IMR-90 (cell line): ENCODE measurements at regions not wholly inside any gene's neighbourhood (a gene's known extent, or its start where the extent isn't known, plus 50 kb on each side); places are given as distances from the start of the nearest gene placed in this dataset.

ENCODE experiments used
- ATAC-seq: fragments of 200-7000 bp; cut with Tn5 transposase; 2 replicates; pipeline ENCODE4 v1.9.1; 2020; ENCODE audit warnings: low read depth, mild to moderate bottlenecking, moderate library complexity
- BruUV-seq: library from RNA; stranded (reverse); fragments of 400-500 nt; replicated peaks from 2 replicates; lab custom pipeline; 2021; lab: Mats Ljungman, UMichigan
- CTCF ChIA-PET: fragments of 300-600 bp; formaldehyde crosslinking; extraction: SDS; loops from one replicate; lab custom pipeline; 2021; ENCODE audit warnings: antibody characterized with exemption; lab: Yijun Ruan, JAX
- POLR2A ChIA-PET: fragments of 300-600 bp; sonication (Branson Sonifier 250); formaldehyde crosslinking; loops from one replicate; lab custom pipeline; 2022; ENCODE audit warnings: antibody characterized with exemption; ENCODE audit not compliant: unreplicated experiment; lab: Charles Lee
- DNase-seq: peaks from one replicate; pipeline ENCODE4 v3.0.0; 2013
- H2AFZ ChIP-seq: replicated peaks from 2 replicates; pipeline ENCODE3; 2013; ENCODE audit warnings: low read length, mild to moderate bottlenecking; ENCODE audit not compliant: poor library complexity
- H2AK5ac ChIP-seq: 2 replicates; pipeline ENCODE4 v1.6.1; 2013; ENCODE audit warnings: low read depth, low read length, inconsistent platforms
- H2AK9ac ChIP-seq: replicated peaks from 2 replicates; pipeline ENCODE3; 2013; ENCODE audit warnings: mild to moderate bottlenecking, low read depth, low read length, moderate library complexity; ENCODE audit not compliant: poor library complexity
- H2BK120ac ChIP-seq: 2 replicates; pipeline ENCODE4 v1.6.1; 2013; ENCODE audit warnings: low read depth, low read length, inconsistent platforms
- H2BK15ac ChIP-seq: 3 replicates; pipeline ENCODE4 v1.6.1; 2013; ENCODE audit warnings: low read depth, low read length, inconsistent platforms
- H2BK20ac ChIP-seq: 2 replicates; pipeline ENCODE4 v1.6.1; 2013; ENCODE audit warnings: low read depth, mild to moderate bottlenecking, inconsistent platforms, low read length, moderate library complexity
- H2BK5ac ChIP-seq: 2 replicates; pipeline ENCODE4 v1.6.1; 2013; ENCODE audit warnings: mild to moderate bottlenecking, low read depth, low read length, inconsistent platforms; ENCODE audit not compliant: poor library complexity, severe bottlenecking
- H3K14ac ChIP-seq: replicated peaks from 2 replicates; pipeline ENCODE4 v1.6.1; 2013; ENCODE audit warnings: low read depth, low read length, inconsistent platforms
- H3K18ac ChIP-seq: 2 replicates; pipeline ENCODE4 v1.6.1; 2013; ENCODE audit warnings: low read depth, low read length, control low read depth
- H3K23ac ChIP-seq: 2 replicates; pipeline ENCODE4 v1.6.1; 2013; ENCODE audit warnings: low read depth, low read length, inconsistent platforms
- H3K27ac ChIP-seq: 2 replicates; pipeline ENCODE4 v1.5.1; 2013; ENCODE audit warnings: mild to moderate bottlenecking, control low read depth, low read length; ENCODE audit not compliant: insufficient read depth
- H3K27me3 ChIP-seq: 2 replicates; pipeline ENCODE4 v1.6.1; 2013; ENCODE audit warnings: low read length; ENCODE audit not compliant: control insufficient read depth, insufficient read depth
- H3K36me3 ChIP-seq: 2 replicates; pipeline ENCODE4 v1.6.1; 2013; ENCODE audit warnings: low read length, mixed read lengths; ENCODE audit not compliant: control insufficient read depth, insufficient read depth
- H3K4ac ChIP-seq: 2 replicates; pipeline ENCODE4 v1.6.1; 2013; ENCODE audit warnings: low read depth, low read length, inconsistent platforms
- H3K4me1 ChIP-seq: 2 replicates; pipeline ENCODE4 v1.6.1; 2013; ENCODE audit warnings: low read length, mixed read lengths; ENCODE audit not compliant: control insufficient read depth, insufficient read depth
- H3K4me2 ChIP-seq: 2 replicates; pipeline ENCODE4 v1.6.1; 2013; ENCODE audit warnings: low read depth, mild to moderate bottlenecking, control low read depth, low read length, moderate library complexity
- H3K4me3 ChIP-seq: 2 replicates; pipeline ENCODE4 v1.5.1; 2013; ENCODE audit warnings: low read depth, mild to moderate bottlenecking, control low read depth, low read length, moderate library complexity; ENCODE audit not compliant: insufficient read depth
- H3K56ac ChIP-seq: 2 replicates; pipeline ENCODE4 v1.6.1; 2013; ENCODE audit warnings: low read length, inconsistent platforms; ENCODE audit not compliant: insufficient read depth; ENCODE audit errors: extremely low read depth
- H3K79me1 ChIP-seq, 2 experiments: 2 replicates each; pipeline ENCODE4 v1.6.1; 2013; ENCODE audit warnings: low read length in 2 of 2, inconsistent platforms in 1 of 2, low read depth in 1 of 2
- H3K9ac ChIP-seq: 2 replicates; pipeline ENCODE4 v1.6.1; 2013; ENCODE audit warnings: low read depth, low read length, control low read depth
- H3K9me1 ChIP-seq: 2 replicates; pipeline ENCODE4 v1.6.1; 2013; ENCODE audit warnings: low read length, inconsistent platforms; ENCODE audit not compliant: insufficient read depth
- H3K9me3 ChIP-seq: 2 replicates; pipeline ENCODE4 v1.6.1; 2013; ENCODE audit warnings: low read length; ENCODE audit not compliant: control insufficient read depth, insufficient read depth
- H4K20me1 ChIP-seq: 2 replicates; pipeline ENCODE4 v1.6.1; 2013; ENCODE audit warnings: low read length, inconsistent platforms; ENCODE audit not compliant: insufficient read depth
- H4K5ac ChIP-seq: 2 replicates; pipeline ENCODE4 v1.6.1; 2013; ENCODE audit warnings: mild to moderate bottlenecking, low read depth, low read length, control low read depth
- H4K8ac ChIP-seq, 2 experiments: 2 replicates each; pipeline ENCODE4 v1.6.1; 2013; ENCODE audit warnings: low read depth in 2 of 2, low read length in 2 of 2, control low read depth in 1 of 2, inconsistent platforms in 1 of 2
- H4K91ac ChIP-seq: 2 replicates; pipeline ENCODE4 v1.6.1; 2013; ENCODE audit warnings: low read depth, low read length, inconsistent platforms; ENCODE audit not compliant: insufficient read depth
- CHD1 ChIP-seq: IDR thresholded peaks from 2 replicates; pipeline ENCODE4 v1.6.1; 2012; ENCODE audit warnings: low read depth, low read length, improper control_type of control experiment
- NFE2L2 ChIP-seq: fragments of 150-350 bp; IDR thresholded peaks from 2 replicates; pipeline ENCODE4 v1.6.1; 2016; ENCODE audit warnings: low read depth, mild to moderate bottlenecking, low read length
- RFX5 ChIP-seq: IDR thresholded peaks from 2 replicates; pipeline ENCODE4 v1.8.0; 2012; ENCODE audit warnings: low read depth, mild to moderate bottlenecking, low read length, moderate library complexity
- WGBS, 2 experiments: methylation state at CpG; one replicate each; pipeline versions ENCODE4 v1.1.5 to v1.1.7; 2013; ENCODE audit warnings: missing lambda C conversion rate in 2 of 2; ENCODE audit not compliant: insufficient read length in 1 of 2; ENCODE audit errors: extremely low coverage in 2 of 2; 5-methylcytosine and 5-hydroxymethylcytosine counted together
- dilution Hi-C: fragments of 300-500 bp; cut with HindIII; formaldehyde crosslinking; loops from one replicate; pipeline ENCODE4 v1.14.3; 2018; ENCODE audit warnings: low sequenced_read_pairs; ENCODE audit not compliant: unreplicated experiment
- in situ Hi-C: fragments of 300-500 bp; cut with MboI; formaldehyde crosslinking; loops from 3 replicates; pipeline ENCODE4 v1.14.3; 2019; ENCODE audit warnings: low sequenced_read_pairs, inconsistent platforms, mixed read lengths
- intact Hi-C: fragments of 100-400 bp; cut with micrococcal nuclease; formaldehyde crosslinking; loops from 2 replicates; pipeline ENCODE4 v1.10.0; 2022
- TF ChIP-seq, protein P1 (sequence below): fragments of 150-350 bp; IDR thresholded peaks from 2 replicates; pipeline ENCODE4 v1.6.1; 2016; ENCODE audit warnings: low read depth, mild to moderate bottlenecking, low read length, moderate library complexity, borderline replicate concordance

- no peak overlapping the region for H2AFZ ChIP-seq
- H3K27me3 ChIP-seq, result no peaks in the 10 kb centered on the region; the same call in 1 of the 2 replicates
- H4K8ac ChIP-seq, result no peak overlapping the region
- no peak for DNase-seq
- H3K9me1 ChIP-seq, result no peaks in the 10 kb centered on the region
- no peak overlapping the region for H3K4me2 ChIP-seq
- H2BK5ac ChIP-seq, result no peak overlapping the region
- no peak overlapping the region for H2AK5ac ChIP-seq
- ATAC-seq, result no peak
- intact Hi-C loops, result no loop called here
- H4K91ac ChIP-seq, result no peak overlapping the region
- H3K27ac ChIP-seq, result no peak overlapping the region
- no peak overlapping the region for H2AK9ac ChIP-seq
- ChIA-PET CTCF (interaction anchor here (0.6 kb wide), 1 partner anchor 330 kb away, joined by 4 read pairs; no protein-coding TSS in a partner anchor), POLR2A (no interaction called here)
- no peak overlapping the region for H4K5ac ChIP-seq
- no peak overlapping the region for H3K4me3 ChIP-seq
- H3K18ac ChIP-seq, result no peak overlapping the region
- WGBS, 2 experiments, result no CpG with 5 or more reads among the region's 1 CpG
- no peak overlapping the region for H3K9ac ChIP-seq
- H2BK15ac ChIP-seq, result no peak overlapping the region
- TF ChIP-seq CHD1 (no peak), NFE2L2 (no peak), RFX5 (no peak)
- TF ChIP-seq, protein P1, sequence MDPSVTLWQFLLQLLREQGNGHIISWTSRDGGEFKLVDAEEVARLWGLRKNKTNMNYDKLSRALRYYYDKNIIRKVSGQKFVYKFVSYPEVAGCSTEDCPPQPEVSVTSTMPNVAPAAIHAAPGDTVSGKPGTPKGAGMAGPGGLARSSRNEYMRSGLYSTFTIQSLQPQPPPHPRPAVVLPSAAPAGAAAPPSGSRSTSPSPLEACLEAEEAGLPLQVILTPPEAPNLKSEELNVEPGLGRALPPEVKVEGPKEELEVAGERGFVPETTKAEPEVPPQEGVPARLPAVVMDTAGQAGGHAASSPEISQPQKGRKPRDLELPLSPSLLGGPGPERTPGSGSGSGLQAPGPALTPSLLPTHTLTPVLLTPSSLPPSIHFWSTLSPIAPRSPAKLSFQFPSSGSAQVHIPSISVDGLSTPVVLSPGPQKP, result no peak
- BruUV-seq, result no TSS peak
- H3K4ac ChIP-seq, result no peak overlapping the region
- no peak overlapping the region for H2BK120ac ChIP-seq
- H3K56ac ChIP-seq, result no peak overlapping the region
- H4K20me1 ChIP-seq, result no peaks in the 10 kb centered on the region
- no peaks in the 10 kb centered on the region for H3K36me3 ChIP-seq
- H3K14ac ChIP-seq, result no peak overlapping the region
- no peaks in the 10 kb centered on the region for H3K4me1 ChIP-seq
- H3K79me1 ChIP-seq, result no peaks in the 10 kb centered on the region
- dilution Hi-C loops, result no loop called here
- H3K9me3 ChIP-seq, result no peaks in the 10 kb centered on the region
- no peak overlapping the region for H2BK20ac ChIP-seq
- in situ Hi-C loops, result no loop called here
- no peak overlapping the region for H3K23ac ChIP-seq
Observed at GRCh38 chr2:59250307-59250677, 1009.2 kb upstream of the FANCL start.
